ENCODE measurements at regions not wholly inside any gene's neighbourhood (a gene's known extent, or its start where the extent isn't known, plus 50 kb on each side); places are given as distances from the start of the nearest gene placed in this dataset.

DNA sequence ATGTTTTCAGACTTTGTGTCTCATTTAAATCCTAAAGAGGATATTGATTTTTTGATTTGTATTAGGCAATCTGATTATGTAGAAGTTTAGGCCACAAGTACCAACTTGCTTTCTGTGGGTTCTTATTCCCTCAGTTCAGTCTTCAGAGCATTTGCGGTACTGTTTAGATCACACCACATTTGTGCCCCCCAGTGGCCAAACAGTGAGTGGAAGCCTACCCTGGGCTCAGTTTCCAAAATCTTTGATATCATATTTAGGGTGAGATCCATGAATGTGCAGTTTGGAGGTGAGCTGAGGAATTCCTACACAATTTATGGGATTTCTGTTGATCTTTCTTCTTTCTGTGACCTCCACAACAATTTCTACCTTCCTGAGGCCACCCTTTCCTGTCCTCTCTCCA, 92.3 kb upstream of the FUT9 start:
- TF ChIP-seq POLR2AphosphoS5 (IDR thresholded peaks at IDR 0.05; ENCODE audit: low read depth, low read length), result no peak
- no peak for TF ChIP-seq POLR2A (IDR thresholded peaks at IDR 0.05; ENCODE audit: low read depth, low read length)
- no peak for TF ChIP-seq TAF1 (IDR thresholded peaks at IDR 0.05; ENCODE audit: low read depth, low read length)
- no peak for TF ChIP-seq SPI1 (IDR thresholded peaks at IDR 0.05; ENCODE audit: low read depth, low read length)
- TF ChIP-seq POU2F2 (IDR thresholded peaks at IDR 0.05; ENCODE audit: low read depth, low read length), result no peak

Measured in GM12891 (cell line).